GM12801 (cell line): ENCODE measurements at regions not wholly inside any gene's neighbourhood (a gene's known extent, or its start where the extent isn't known, plus 50 kb on each side); places are given as distances from the start of the nearest gene placed in this dataset.

Source experiments
- TF ChIP-seq, protein P1 (sequence below): IDR thresholded peaks from one replicate; pipeline ENCODE4 v1.5.1; 2011; ENCODE audit warnings: control low read depth; ENCODE audit not compliant: insufficient read length; ENCODE audit errors: extremely low read depth

GRCh38 chr18:1302861-1303260 is 398.2 kb downstream of the ADCYAP1 start:
- TF ChIP-seq, protein P1, sequence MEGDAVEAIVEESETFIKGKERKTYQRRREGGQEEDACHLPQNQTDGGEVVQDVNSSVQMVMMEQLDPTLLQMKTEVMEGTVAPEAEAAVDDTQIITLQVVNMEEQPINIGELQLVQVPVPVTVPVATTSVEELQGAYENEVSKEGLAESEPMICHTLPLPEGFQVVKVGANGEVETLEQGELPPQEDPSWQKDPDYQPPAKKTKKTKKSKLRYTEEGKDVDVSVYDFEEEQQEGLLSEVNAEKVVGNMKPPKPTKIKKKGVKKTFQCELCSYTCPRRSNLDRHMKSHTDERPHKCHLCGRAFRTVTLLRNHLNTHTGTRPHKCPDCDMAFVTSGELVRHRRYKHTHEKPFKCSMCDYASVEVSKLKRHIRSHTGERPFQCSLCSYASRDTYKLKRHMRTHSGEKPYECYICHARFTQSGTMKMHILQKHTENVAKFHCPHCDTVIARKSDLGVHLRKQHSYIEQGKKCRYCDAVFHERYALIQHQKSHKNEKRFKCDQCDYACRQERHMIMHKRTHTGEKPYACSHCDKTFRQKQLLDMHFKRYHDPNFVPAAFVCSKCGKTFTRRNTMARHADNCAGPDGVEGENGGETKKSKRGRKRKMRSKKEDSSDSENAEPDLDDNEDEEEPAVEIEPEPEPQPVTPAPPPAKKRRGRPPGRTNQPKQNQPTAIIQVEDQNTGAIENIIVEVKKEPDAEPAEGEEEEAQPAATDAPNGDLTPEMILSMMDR, result no peak

- TF ChIP-seq, protein P1, result no peak
Measured at GRCh38 chr18:1304392-1304992, 399.8 kb downstream of the ADCYAP1 start.

DNA sequence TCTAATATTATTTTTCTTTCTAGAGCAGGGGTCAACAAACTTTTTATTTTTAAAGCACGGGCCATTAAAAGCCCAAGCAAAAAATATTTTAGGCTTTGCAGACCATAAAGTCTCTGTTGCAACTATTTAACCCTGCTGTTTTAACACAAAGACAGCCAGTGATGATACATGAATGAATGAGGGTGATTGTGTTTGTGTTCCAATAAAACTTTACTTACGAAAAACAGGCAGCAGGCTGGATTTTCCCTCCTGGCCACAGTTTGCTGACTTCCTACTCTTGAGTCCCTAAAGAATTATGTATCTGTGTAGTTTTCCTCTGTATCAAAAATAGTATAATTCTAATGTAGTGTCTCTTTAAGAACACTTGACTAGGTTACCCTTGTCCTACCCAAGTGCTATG is 402.0 kb downstream of the ADCYAP1 start:
- TF ChIP-seq, protein P1, result no peak

DNA sequence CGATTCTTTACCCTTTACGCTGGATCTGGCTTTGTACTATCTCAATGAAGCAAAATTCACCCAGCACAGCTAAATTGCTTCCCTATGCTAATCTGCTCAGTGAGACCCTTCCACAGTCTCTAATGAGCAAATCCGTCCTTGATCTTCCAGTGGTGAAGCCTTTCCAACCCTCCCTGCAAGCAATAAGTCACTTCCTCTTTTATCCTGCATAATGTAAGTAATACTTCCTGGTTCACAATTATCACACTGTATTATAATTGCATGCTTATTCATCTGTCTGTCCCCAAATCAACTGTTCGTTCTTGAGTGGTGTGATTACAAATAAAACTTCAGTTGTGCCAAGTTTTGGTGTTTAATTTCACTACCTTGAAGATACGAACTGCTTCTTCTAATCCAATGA is 404.0 kb downstream of the ADCYAP1 start:
- TF ChIP-seq, protein P1, result no peak

GRCh38 chr18:1311376-1311775 is 406.7 kb downstream of the ADCYAP1 start:
- TF ChIP-seq, protein P1, result no peak

DNA sequence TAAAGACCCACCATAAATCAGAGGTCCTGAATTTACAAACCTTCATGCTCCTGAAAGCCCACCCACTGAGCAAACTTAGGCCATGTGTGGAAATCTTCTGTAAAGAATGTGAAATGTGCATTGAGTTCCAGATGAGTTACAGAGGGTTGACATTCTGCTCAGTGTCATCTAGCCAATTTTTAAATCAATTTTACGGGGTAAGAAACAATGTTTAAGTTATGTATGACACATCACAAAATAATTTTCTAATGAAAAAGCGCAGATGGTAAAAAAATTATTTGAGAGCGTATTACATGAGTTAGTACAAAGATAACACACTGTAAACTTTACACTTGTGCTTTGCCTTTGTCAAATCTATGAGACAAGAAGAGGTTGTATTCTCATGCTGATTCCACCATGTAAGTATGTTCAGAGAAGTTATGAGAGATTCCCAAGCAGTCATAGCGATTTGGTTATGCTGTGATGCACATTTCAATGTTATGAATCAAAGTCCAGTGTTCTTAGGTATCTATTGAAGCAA is 446.3 kb downstream of the ADCYAP1 start:
- TF ChIP-seq, protein P1, result no peak

DNA sequence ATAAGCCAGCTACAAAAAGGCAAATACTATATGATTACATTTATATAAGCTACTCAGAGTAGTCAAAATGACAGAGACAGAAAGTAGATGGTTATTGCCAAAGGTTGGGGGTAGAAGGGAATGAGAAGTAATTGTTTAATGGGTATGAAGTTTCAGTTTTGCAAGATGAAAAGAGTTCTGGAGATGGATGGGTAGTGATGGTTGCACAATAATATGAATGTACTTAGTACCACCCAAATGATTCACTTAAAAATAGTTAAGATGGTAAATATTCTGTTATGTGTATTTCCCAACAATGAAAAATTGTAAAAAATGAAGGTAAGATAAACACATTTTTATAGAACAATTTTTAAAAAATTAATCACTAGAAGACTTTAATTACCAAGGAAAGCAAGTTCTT is 448.4 kb downstream of the ADCYAP1 start:
- TF ChIP-seq, protein P1, result no peak

DNA sequence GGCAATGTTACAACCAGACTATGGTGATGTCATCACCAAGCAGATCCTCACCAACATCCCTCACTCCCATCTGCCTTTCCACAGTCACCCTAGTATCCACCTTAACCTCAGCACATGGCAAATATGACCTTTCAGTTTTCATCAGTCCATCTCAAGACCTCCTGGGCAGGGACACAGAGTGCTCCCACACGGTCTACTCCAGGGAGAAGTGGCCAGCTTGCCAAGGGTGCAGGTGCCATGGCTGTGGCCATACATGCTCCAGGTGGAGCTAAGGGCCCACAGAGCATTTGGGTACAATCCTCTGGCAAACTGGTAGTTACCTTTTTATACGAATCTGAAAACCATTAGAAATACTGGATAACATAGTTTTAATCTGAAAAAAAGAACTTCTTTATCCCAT is 453.1 kb downstream of the ADCYAP1 start:
- TF ChIP-seq, protein P1, result no peak
